ENCODE measurements at regions not wholly inside any gene's neighbourhood (a gene's known extent, or its start where the extent isn't known, plus 50 kb on each side); places are given as distances from the start of the nearest gene placed in this dataset.

DNA sequence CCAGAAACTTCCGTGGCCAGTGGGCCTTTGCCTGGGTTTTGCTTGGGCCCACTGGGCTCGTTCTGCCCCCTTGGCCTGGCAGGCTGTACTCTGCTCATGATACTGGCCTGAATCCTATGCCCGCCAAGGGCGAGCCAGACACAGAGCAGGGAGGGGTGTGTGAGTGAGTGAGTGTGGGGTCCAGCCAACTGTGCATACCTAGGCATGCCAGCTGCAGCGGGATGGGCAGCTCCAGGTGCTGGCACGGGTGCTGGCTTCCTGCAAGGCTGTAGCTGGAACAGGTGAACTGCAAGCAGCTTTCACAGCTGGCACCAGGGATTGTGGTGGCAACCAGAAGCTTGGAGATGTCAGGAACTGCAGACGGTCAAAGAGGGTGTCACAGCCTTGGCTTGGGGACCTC, 1276.4 kb downstream of the SLC16A7 start:
- Histone ChIP-seq H4K91ac (ENCODE audit: low read depth, low read length) (no peak overlapping the region), H3K4me3 (ENCODE audit: low read depth, low read length) (no peak overlapping the region), H2AFZ (ENCODE audit: insufficient read depth, low read length, poor library complexity) (no peak overlapping the region), H3K27ac (ENCODE audit: low read depth, low read length) (no peak overlapping the region), H3K18ac (ENCODE audit: low read length) (no peak overlapping the region), H3K4me1 (ENCODE audit: control insufficient read depth in 1 of 2, insufficient read depth in 2 of 2, low read length in 2 of 2) (no peaks in the 10 kb centered on the region), H2AK5ac (ENCODE audit: low read length) (no peak overlapping the region), H3K79me1 (ENCODE audit: low read length) (no peaks in the 10 kb centered on the region), H3K79me2 (ENCODE audit: control insufficient read depth, insufficient read depth, low read length, poor library complexity) (no peaks in the 10 kb centered on the region), H3K9me3 (ENCODE audit: insufficient read depth, low read depth, low read length) (no peaks in the 10 kb centered on the region), H2BK12ac (ENCODE audit: low read length) (no peak overlapping the region), H4K8ac (ENCODE audit: low read depth, low read length) (no peak overlapping the region), H2BK120ac (ENCODE audit: insufficient read depth, low read length, poor library complexity) (no peak overlapping the region), H3K4me2 (ENCODE audit: low read length) (no peak overlapping the region), H2BK5ac (ENCODE audit: low read depth, low read length, poor library complexity) (no peak overlapping the region), H3K14ac (ENCODE audit: low read length) (no peak overlapping the region), H3K36me3 (ENCODE audit: control insufficient read depth in 1 of 2, insufficient read depth in 2 of 2, low read length in 2 of 2) (no peaks in the 10 kb centered on the region), H3K27me3 (ENCODE audit: insufficient read depth, low read length) (no peaks in the 10 kb centered on the region), H3K23ac (ENCODE audit: low read length) (no peak overlapping the region), H3K9ac (ENCODE audit: low read length) (peak overlapping the region; percentile 47), H3K4ac (ENCODE audit: low read depth, low read length) (no peak overlapping the region), H4K12ac (ENCODE audit: low read depth, low read length) (no peak overlapping the region)
- no CpG with 5 or more reads among the region's 7 CpGs for WGBS (ENCODE audit: extremely low coverage, insufficient coverage, insufficient read length)
- DNase-seq = no peak

GRCh38 chr12:60872850-60873713, 1277.3 kb downstream of the SLC16A7 start:
- Histone ChIP-seq H3K4ac (ENCODE audit: low read depth, low read length) (no peak overlapping the region), H3K14ac (ENCODE audit: low read length) (no peak overlapping the region), H2BK12ac (ENCODE audit: low read length) (no peak overlapping the region), H2BK5ac (ENCODE audit: low read depth, low read length, poor library complexity) (no peak overlapping the region), H3K9me3 (ENCODE audit: insufficient read depth, low read depth, low read length) (no peaks in the 10 kb centered on the region), H3K9ac (ENCODE audit: low read length) (no peak overlapping the region), H2AFZ (ENCODE audit: insufficient read depth, low read length, poor library complexity) (no peak overlapping the region), H3K23ac (ENCODE audit: low read length) (no peak overlapping the region), H3K4me2 (ENCODE audit: low read length) (no peak overlapping the region), H3K79me2 (ENCODE audit: control insufficient read depth, insufficient read depth, low read length, poor library complexity) (no peaks in the 10 kb centered on the region), H2BK120ac (ENCODE audit: insufficient read depth, low read length, poor library complexity) (no peak overlapping the region), H2AK5ac (ENCODE audit: low read length) (no peak overlapping the region), H3K4me1 (ENCODE audit: control insufficient read depth in 1 of 2, insufficient read depth in 2 of 2, low read length in 2 of 2) (no peaks in the 10 kb centered on the region), H3K27me3 (ENCODE audit: insufficient read depth, low read length) (no peaks in the 10 kb centered on the region), H3K27ac (ENCODE audit: low read depth, low read length) (no peak overlapping the region), H4K8ac (ENCODE audit: low read depth, low read length) (no peak overlapping the region), H4K12ac (ENCODE audit: low read depth, low read length) (no peak overlapping the region), H4K91ac (ENCODE audit: low read depth, low read length) (no peak overlapping the region), H3K36me3 (ENCODE audit: control insufficient read depth in 1 of 2, insufficient read depth in 2 of 2, low read length in 2 of 2) (no peaks in the 10 kb centered on the region), H3K79me1 (ENCODE audit: low read length) (no peaks in the 10 kb centered on the region), H3K4me3 (ENCODE audit: low read depth, low read length) (no peak overlapping the region), H3K18ac (ENCODE audit: low read length) (no peak overlapping the region)
- DNase-seq = no peak
- WGBS (ENCODE audit: extremely low coverage, insufficient coverage, insufficient read length) = no CpG with 5 or more reads among the region's 13 CpGs

DNA sequence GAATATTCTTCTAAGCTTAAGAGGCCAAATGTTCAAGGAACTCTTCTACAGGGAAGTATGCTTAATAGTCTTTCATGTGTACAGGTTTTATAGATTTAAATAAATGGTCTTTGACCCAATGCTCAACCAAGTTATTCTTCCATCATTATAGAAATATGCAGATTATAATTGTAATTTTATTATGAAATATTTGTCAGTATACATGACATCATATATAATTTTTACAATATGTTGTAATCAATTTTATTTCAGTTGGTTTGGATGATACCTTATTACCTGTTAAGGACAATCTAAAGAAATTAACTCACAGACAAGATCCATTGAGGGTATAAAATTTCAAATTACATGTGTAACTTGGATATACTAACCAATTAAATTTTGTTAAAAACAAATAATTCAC, 1278.3 kb downstream of the SLC16A7 start:
- Histone ChIP-seq H2BK12ac (ENCODE audit: low read length) (no peak overlapping the region), H3K4me3 (ENCODE audit: low read depth, low read length) (no peak overlapping the region), H4K12ac (ENCODE audit: low read depth, low read length) (no peak overlapping the region), H2BK120ac (ENCODE audit: insufficient read depth, low read length, poor library complexity) (no peak overlapping the region), H2AFZ (ENCODE audit: insufficient read depth, low read length, poor library complexity) (no peak overlapping the region), H3K9ac (ENCODE audit: low read length) (no peak overlapping the region), H3K79me1 (ENCODE audit: low read length) (no peaks in the 10 kb centered on the region), H3K4ac (ENCODE audit: low read depth, low read length) (no peak overlapping the region), H3K4me1 (ENCODE audit: control insufficient read depth in 1 of 2, insufficient read depth in 2 of 2, low read length in 2 of 2) (no peaks in the 10 kb centered on the region), H4K91ac (ENCODE audit: low read depth, low read length) (no peak overlapping the region), H3K36me3 (ENCODE audit: control insufficient read depth in 1 of 2, insufficient read depth in 2 of 2, low read length in 2 of 2) (no peaks in the 10 kb centered on the region), H3K9me3 (ENCODE audit: insufficient read depth, low read depth, low read length) (no peaks in the 10 kb centered on the region), H3K27ac (ENCODE audit: low read depth, low read length) (no peak overlapping the region), H3K18ac (ENCODE audit: low read length) (no peak overlapping the region), H2AK5ac (ENCODE audit: low read length) (no peak overlapping the region), H4K8ac (ENCODE audit: low read depth, low read length) (no peak overlapping the region), H3K4me2 (ENCODE audit: low read length) (no peak overlapping the region), H3K27me3 (ENCODE audit: insufficient read depth, low read length) (no peaks in the 10 kb centered on the region), H2BK5ac (ENCODE audit: low read depth, low read length, poor library complexity) (no peak overlapping the region), H3K79me2 (ENCODE audit: control insufficient read depth, insufficient read depth, low read length, poor library complexity) (no peaks in the 10 kb centered on the region), H3K23ac (ENCODE audit: low read length) (no peak overlapping the region), H3K14ac (ENCODE audit: low read length) (no peak overlapping the region)
- DNase-seq = no peak

DNA sequence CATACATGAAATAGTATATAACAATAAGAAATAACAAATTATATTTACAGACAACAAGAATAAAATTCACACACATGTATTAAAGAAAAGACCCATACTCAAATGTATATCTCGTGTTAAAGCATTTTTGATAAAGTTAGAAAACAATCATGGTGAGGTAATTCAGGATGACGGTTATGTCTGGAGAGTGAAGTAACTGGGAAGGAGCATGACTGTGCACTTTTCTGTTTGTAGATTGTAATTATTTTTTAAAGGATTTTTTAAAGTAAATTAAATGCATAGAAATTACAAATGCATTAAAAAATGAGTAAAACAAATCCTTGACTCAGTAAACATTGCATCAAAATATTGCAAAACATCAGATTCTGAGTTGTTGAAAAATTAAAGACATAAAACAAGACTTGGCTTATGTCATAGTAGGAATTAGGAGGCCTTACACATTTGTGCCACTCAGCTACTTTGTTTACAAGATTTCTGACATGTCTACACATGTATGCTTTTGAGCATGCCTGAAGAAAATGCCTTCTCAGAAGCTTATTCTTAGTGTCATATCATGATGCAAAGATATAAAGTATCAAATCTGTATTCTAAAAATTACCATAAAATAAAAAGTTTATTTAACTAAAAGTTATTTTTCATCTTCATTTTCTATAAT, 1325.1 kb downstream of the SLC16A7 start:
- H3K4ac ChIP-seq (ENCODE audit: low read depth, low read length) = no peak overlapping the region
- H3K9ac ChIP-seq (ENCODE audit: low read length) = no peak overlapping the region
- no peak overlapping the region for H3K18ac ChIP-seq (ENCODE audit: low read length)
- no peaks in the 10 kb centered on the region for H3K4me1 ChIP-seq (ENCODE audit: control insufficient read depth in 1 of 2, insufficient read depth in 2 of 2, low read length in 2 of 2)
- H2AFZ ChIP-seq (ENCODE audit: insufficient read depth, low read length, poor library complexity) = no peak overlapping the region
- H4K8ac ChIP-seq (ENCODE audit: low read depth, low read length) = no peak overlapping the region
- no peak overlapping the region for H2AK5ac ChIP-seq (ENCODE audit: low read length)
- H4K91ac ChIP-seq (ENCODE audit: low read depth, low read length) = no peak overlapping the region
- no peak overlapping the region for H3K23ac ChIP-seq (ENCODE audit: low read length)
- no peak overlapping the region for H3K4me2 ChIP-seq (ENCODE audit: low read length)
- H2BK12ac ChIP-seq (ENCODE audit: low read length) = no peak overlapping the region
- no peak overlapping the region for H3K27ac ChIP-seq (ENCODE audit: low read depth, low read length)
- no peak overlapping the region for H3K14ac ChIP-seq (ENCODE audit: low read length)
- no peak overlapping the region for H2BK5ac ChIP-seq (ENCODE audit: low read depth, low read length, poor library complexity)
- H2BK120ac ChIP-seq (ENCODE audit: insufficient read depth, low read length, poor library complexity) = no peak overlapping the region
- no peak overlapping the region for H4K12ac ChIP-seq (ENCODE audit: low read depth, low read length)
- no peaks in the 10 kb centered on the region for H3K79me2 ChIP-seq (ENCODE audit: control insufficient read depth, insufficient read depth, low read length, poor library complexity)
- H3K36me3 ChIP-seq (ENCODE audit: control insufficient read depth in 1 of 2, insufficient read depth in 2 of 2, low read length in 2 of 2) = no peaks in the 10 kb centered on the region
- no CpG with 5 or more reads among the region's 2 CpGs for WGBS (ENCODE audit: extremely low coverage, insufficient coverage, insufficient read length)
- no peaks in the 10 kb centered on the region for H3K27me3 ChIP-seq (ENCODE audit: insufficient read depth, low read length)
- no peaks in the 10 kb centered on the region for H3K9me3 ChIP-seq (ENCODE audit: insufficient read depth, low read depth, low read length)
- H3K79me1 ChIP-seq (ENCODE audit: low read length) = no peaks in the 10 kb centered on the region
- DNase-seq = no peak
- H3K4me3 ChIP-seq (ENCODE audit: low read depth, low read length) = no peak overlapping the region

Data from trophoblast cell (in vitro differentiated cells and primary cell).